ENCODE measurements at regions not wholly inside any gene's neighbourhood (a gene's known extent, or its start where the extent isn't known, plus 50 kb on each side); places are given as distances from the start of the nearest gene placed in this dataset.

GRCh38 chr1:59163268-59164092 is 133.4 kb upstream of the FGGY start:
- no peak for DNase-seq (ENCODE audit: low spot score)
- Mint-ChIP-seq H3K4me1 (ENCODE audit: unreplicated experiment) (no peaks in the 10 kb centered on the region), H3K9me3 (ENCODE audit: unreplicated experiment) (no peaks in the 10 kb centered on the region), H3K27ac (ENCODE audit: unreplicated experiment) (no peak overlapping the region), H3K4me3 (ENCODE audit: unreplicated experiment) (no peak overlapping the region), H3K36me3 (ENCODE audit: low read depth, unreplicated experiment) (no peaks in the 10 kb centered on the region), H3K27me3 (ENCODE audit: unreplicated experiment) (no peaks in the 10 kb centered on the region)
- no peak for TF ChIP-seq CTCF (IDR thresholded peaks at IDR 0.05; ENCODE audit: unreplicated experiment)

- Mint-ChIP-seq H3K27ac (ENCODE audit: unreplicated experiment) (no peak overlapping the region), H3K4me1 (ENCODE audit: unreplicated experiment) (no peaks in the 10 kb centered on the region), H3K4me3 (ENCODE audit: unreplicated experiment) (no peak overlapping the region), H3K27me3 (ENCODE audit: unreplicated experiment) (no peaks in the 10 kb centered on the region), H3K36me3 (ENCODE audit: low read depth, unreplicated experiment) (no peaks in the 10 kb centered on the region), H3K9me3 (ENCODE audit: unreplicated experiment) (no peaks in the 10 kb centered on the region)
- TF ChIP-seq CTCF (IDR thresholded peaks at IDR 0.05; ENCODE audit: unreplicated experiment): no peak
- DNase-seq (ENCODE audit: low spot score): no peak
Observed at GRCh38 chr1:59164371-59164770, 132.5 kb upstream of the FGGY start.

- Mint-ChIP-seq H3K27me3 (ENCODE audit: unreplicated experiment) (no peaks in the 10 kb centered on the region), H3K4me3 (ENCODE audit: unreplicated experiment) (no peak overlapping the region), H3K36me3 (ENCODE audit: low read depth, unreplicated experiment) (no peaks in the 10 kb centered on the region), H3K27ac (ENCODE audit: unreplicated experiment) (no peak overlapping the region), H3K9me3 (ENCODE audit: unreplicated experiment) (no peaks in the 10 kb centered on the region), H3K4me1 (ENCODE audit: unreplicated experiment) (no peaks in the 10 kb centered on the region)
- no peak for DNase-seq (ENCODE audit: low spot score)
- TF ChIP-seq CTCF (IDR thresholded peaks at IDR 0.05; ENCODE audit: unreplicated experiment): no peak
Observed at GRCh38 chr1:59165353-59165752, 131.5 kb upstream of the FGGY start.

GRCh38 chr1:59169703-59170102 is 127.2 kb upstream of the FGGY start:
- no peak for TF ChIP-seq CTCF (IDR thresholded peaks at IDR 0.05; ENCODE audit: unreplicated experiment)
- Mint-ChIP-seq H3K4me3 (ENCODE audit: unreplicated experiment) (no peak overlapping the region), H3K27me3 (ENCODE audit: unreplicated experiment) (no peaks in the 10 kb centered on the region), H3K36me3 (ENCODE audit: low read depth, unreplicated experiment) (no peaks in the 10 kb centered on the region), H3K4me1 (ENCODE audit: unreplicated experiment) (peaks cover 4% of the 10 kb centered on the region), H3K27ac (ENCODE audit: unreplicated experiment) (no peak overlapping the region), H3K9me3 (ENCODE audit: unreplicated experiment) (no peaks in the 10 kb centered on the region)
- DNase-seq (ENCODE audit: low spot score): no peak

- Mint-ChIP-seq H3K4me1 (ENCODE audit: unreplicated experiment) (peaks cover 4% of the 10 kb centered on the region), H3K27ac (ENCODE audit: unreplicated experiment) (no peak overlapping the region), H3K36me3 (ENCODE audit: low read depth, unreplicated experiment) (no peaks in the 10 kb centered on the region), H3K4me3 (ENCODE audit: unreplicated experiment) (no peak overlapping the region), H3K9me3 (ENCODE audit: unreplicated experiment) (no peaks in the 10 kb centered on the region), H3K27me3 (ENCODE audit: unreplicated experiment) (no peaks in the 10 kb centered on the region)
- no peak for TF ChIP-seq CTCF (IDR thresholded peaks at IDR 0.05; ENCODE audit: unreplicated experiment)
- no peak for DNase-seq (ENCODE audit: low spot score)
Observed at GRCh38 chr1:59170659-59171058, 126.2 kb upstream of the FGGY start.

Measured in endothelial cell (in vitro differentiated cells).